H1 (cell line): ENCODE measurements at regions not wholly inside any gene's neighbourhood (a gene's known extent, or its start where the extent isn't known, plus 50 kb on each side); places are given as distances from the start of the nearest gene placed in this dataset.

Source experiments
- ASH2L ChIP-seq: fragments of 200-600, 300-600 bp; sonication (generic); IDR thresholded peaks from one replicate; pipeline ENCODE4 v1.7.1; 2017; ENCODE audit warnings: low read length
- CEBPB ChIP-seq: IDR thresholded peaks from 2 replicates; pipeline ENCODE4 v1.6.1; 2012; ENCODE audit warnings: low read depth, low read length
- CHD2 ChIP-seq: IDR thresholded peaks from 2 replicates; pipeline ENCODE4 v1.6.1; 2012; ENCODE audit warnings: low read length, improper control_type of control experiment
- EP300 ChIP-seq, 2 experiments: IDR thresholded peaks; 1 replicate in 1 of 2; 2 replicates in 1 of 2; pipeline ENCODE4 v1.6.1; 2011 to 2012; ENCODE audit warnings: low read depth in 2 of 2, low read length in 2 of 2, mild to moderate bottlenecking in 2 of 2, borderline replicate concordance in 1 of 2, inconsistent platforms in 1 of 2, moderate library complexity in 1 of 2
- GTF2F1 ChIP-seq: IDR thresholded peaks from 2 replicates; pipeline ENCODE4 v1.6.1; 2012; ENCODE audit warnings: low read depth, low read length, improper control_type of control experiment, borderline replicate concordance
- HDAC6 ChIP-seq: IDR thresholded peaks from one replicate; pipeline ENCODE4 v1.7.1; 2012; ENCODE audit warnings: low read depth, mild to moderate bottlenecking, inconsistent platforms, low read length, moderate library complexity
- JUN ChIP-seq: IDR thresholded peaks from 2 replicates; pipeline ENCODE4 v1.6.1; 2011; ENCODE audit warnings: low read depth, mild to moderate bottlenecking, improper control_type of control experiment, low read length
- KDM1A ChIP-seq: fragments of 200-600, 300-600 bp; sonication (generic); IDR thresholded peaks from 2 replicates; pipeline ENCODE4 v1.7.1; 2016; ENCODE audit warnings: mild to moderate bottlenecking, low read length, borderline replicate concordance
- SIN3A ChIP-seq, 2 experiments: IDR thresholded peaks in 1 of 2; conservative IDR thresholded peaks in 1 of 2; 2 replicates each; pipeline ENCODE4 v1.6.1; 2011 to 2012; ENCODE audit warnings: low read length in 2 of 2, improper control_type of control experiment in 1 of 2, low read depth in 1 of 2, mild to moderate bottlenecking in 1 of 2
- SP1 ChIP-seq: IDR thresholded peaks from 2 replicates; pipeline ENCODE4 v1.6.1; 2011; ENCODE audit warnings: low read depth, low read length
- TCF12 ChIP-seq: IDR thresholded peaks from 2 replicates; pipeline ENCODE4 v1.6.1; 2011; ENCODE audit warnings: low read depth, mild to moderate bottlenecking, low read length
- TF ChIP-seq, protein P1 (sequence below), 3 experiments: IDR thresholded peaks; 1 replicate in 2 of 3; 2 replicates in 1 of 3; pipeline versions ENCODE4 v1.5.1 to v1.6.1; 2011; ENCODE audit warnings: low read length in 3 of 3, mild to moderate bottlenecking in 3 of 3, inconsistent platforms in 2 of 3, low read depth in 1 of 3, moderate library complexity in 1 of 3; ENCODE audit not compliant: insufficient read depth in 1 of 3; ENCODE audit errors: control extremely low read depth in 1 of 3

GRCh38 chr16:85332175-85332574 is 219.9 kb upstream of the CIBAR2 start (continued):
- peak; percentile 71 for TF ChIP-seq HDAC6
- 0 out of 4 replicates have a peak, but pooled peaks of 1 of the 2 experiments have one; percentile 26 for TF ChIP-seq SIN3A (conservative IDR thresholded peaks at IDR 0.05 in 1 of 2, IDR thresholded peaks at IDR 0.05 in 1 of 2; ENCODE audit: low read depth in 1 of 2, low read length in 2 of 2)
- TF ChIP-seq, protein P1, sequence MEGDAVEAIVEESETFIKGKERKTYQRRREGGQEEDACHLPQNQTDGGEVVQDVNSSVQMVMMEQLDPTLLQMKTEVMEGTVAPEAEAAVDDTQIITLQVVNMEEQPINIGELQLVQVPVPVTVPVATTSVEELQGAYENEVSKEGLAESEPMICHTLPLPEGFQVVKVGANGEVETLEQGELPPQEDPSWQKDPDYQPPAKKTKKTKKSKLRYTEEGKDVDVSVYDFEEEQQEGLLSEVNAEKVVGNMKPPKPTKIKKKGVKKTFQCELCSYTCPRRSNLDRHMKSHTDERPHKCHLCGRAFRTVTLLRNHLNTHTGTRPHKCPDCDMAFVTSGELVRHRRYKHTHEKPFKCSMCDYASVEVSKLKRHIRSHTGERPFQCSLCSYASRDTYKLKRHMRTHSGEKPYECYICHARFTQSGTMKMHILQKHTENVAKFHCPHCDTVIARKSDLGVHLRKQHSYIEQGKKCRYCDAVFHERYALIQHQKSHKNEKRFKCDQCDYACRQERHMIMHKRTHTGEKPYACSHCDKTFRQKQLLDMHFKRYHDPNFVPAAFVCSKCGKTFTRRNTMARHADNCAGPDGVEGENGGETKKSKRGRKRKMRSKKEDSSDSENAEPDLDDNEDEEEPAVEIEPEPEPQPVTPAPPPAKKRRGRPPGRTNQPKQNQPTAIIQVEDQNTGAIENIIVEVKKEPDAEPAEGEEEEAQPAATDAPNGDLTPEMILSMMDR (IDR thresholded peaks at IDR 0.05; ENCODE audit: control extremely low read depth in 1 of 3, insufficient read depth in 1 of 3, low read depth in 1 of 3, low read length in 3 of 3): peak; percentile 27 to 53 (median 49); a peak in 3 of 4 replicates
- peak in 1 of 2 experiments; percentile 84; a peak in 1 of 3 replicates for TF ChIP-seq EP300 (IDR thresholded peaks at IDR 0.05; ENCODE audit: borderline replicate concordance in 1 of 2, low read depth in 2 of 2, low read length in 2 of 2)
- no peak for TF ChIP-seq CHD2
- no peak for TF ChIP-seq GTF2F1
- peak; percentile 92; the same call in 1 of the 2 replicates for TF ChIP-seq KDM1A
- TF ChIP-seq TCF12: peak; percentile 99
- TF ChIP-seq JUN: 0 out of 2 replicates have a peak, but pooled peaks have one; percentile 37
- no peak for TF ChIP-seq CEBPB
- TF ChIP-seq SP1: peak; percentile 74
- no peak for TF ChIP-seq ASH2L
- TF ChIP-seq, all 59 proteins: peak for 15
